ENCODE measurements at regions not wholly inside any gene's neighbourhood (a gene's known extent, or its start where the extent isn't known, plus 50 kb on each side); places are given as distances from the start of the nearest gene placed in this dataset.

DNA sequence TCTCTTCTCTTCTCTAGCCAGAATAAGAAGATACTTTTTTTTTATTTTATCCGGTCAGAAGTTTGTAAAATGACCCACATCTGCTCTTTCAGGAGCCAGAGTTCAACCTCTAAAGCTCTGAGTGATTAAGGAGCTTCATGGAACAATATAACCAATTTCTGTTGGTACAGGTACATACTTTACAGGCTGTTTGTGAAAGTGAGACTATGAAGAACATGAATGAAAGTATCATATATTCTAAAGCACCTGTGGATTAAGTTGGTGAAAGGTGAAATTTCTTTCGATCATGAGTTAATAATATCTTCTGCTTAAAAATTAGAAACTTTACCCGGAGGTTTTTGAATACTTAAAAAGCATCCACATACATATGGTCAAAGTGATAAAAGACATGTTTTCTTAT, 65.2 kb downstream of the DMRT2 start:
- Histone ChIP-seq H3K36me3 (ENCODE audit: insufficient read depth in 1 of 2, low read depth in 1 of 2) (no peaks in the 10 kb centered on the region), H3K4me3 (no peak overlapping the region), H3K27me3 (ENCODE audit: insufficient read depth in 3 of 3, low read length in 2 of 3) (no peaks in the 10 kb centered on the region), H3K27ac (no peak overlapping the region), H3K9me3 (no peaks in the 10 kb centered on the region), H3K4me1 (no peaks in the 10 kb centered on the region)
- no peak for DNase-seq
- WGBS, 3 donors: 68 to 78% (median 75%) methylated on average over 3 of the region's 3 CpGs
- intact Hi-C loops (cut with DNase I): loop anchor here in 1 of 2 donors (10.0 kb wide), 1 partner anchor 139 kb away; no protein-coding TSS in a partner anchor
- TF ChIP-seq, protein P1, sequence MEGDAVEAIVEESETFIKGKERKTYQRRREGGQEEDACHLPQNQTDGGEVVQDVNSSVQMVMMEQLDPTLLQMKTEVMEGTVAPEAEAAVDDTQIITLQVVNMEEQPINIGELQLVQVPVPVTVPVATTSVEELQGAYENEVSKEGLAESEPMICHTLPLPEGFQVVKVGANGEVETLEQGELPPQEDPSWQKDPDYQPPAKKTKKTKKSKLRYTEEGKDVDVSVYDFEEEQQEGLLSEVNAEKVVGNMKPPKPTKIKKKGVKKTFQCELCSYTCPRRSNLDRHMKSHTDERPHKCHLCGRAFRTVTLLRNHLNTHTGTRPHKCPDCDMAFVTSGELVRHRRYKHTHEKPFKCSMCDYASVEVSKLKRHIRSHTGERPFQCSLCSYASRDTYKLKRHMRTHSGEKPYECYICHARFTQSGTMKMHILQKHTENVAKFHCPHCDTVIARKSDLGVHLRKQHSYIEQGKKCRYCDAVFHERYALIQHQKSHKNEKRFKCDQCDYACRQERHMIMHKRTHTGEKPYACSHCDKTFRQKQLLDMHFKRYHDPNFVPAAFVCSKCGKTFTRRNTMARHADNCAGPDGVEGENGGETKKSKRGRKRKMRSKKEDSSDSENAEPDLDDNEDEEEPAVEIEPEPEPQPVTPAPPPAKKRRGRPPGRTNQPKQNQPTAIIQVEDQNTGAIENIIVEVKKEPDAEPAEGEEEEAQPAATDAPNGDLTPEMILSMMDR (IDR thresholded peaks at IDR 0.05): no peak
- ATAC-seq: no peak

DNA sequence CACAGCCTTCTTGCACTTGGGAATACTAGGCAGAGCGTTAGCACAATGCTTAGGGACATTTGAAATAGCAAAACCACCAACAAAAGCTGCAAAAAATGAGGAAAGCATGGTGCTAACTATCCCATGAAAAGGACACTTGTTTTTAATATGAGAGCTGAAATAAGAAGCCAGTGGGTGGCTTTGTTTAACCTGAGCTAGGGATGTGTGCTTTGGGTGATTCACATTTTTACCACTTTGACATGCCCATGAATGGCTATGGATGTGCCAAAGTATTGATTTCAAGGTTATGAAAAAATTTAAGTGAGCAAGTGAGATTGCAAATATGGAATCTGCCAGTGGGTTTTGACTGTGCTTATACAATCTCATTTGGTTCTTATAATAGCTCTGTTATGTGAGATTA, 67.3 kb downstream of the DMRT2 start:
- Histone ChIP-seq H3K4me3 (no peak overlapping the region), H3K27ac (no peak overlapping the region), H3K9me3 (no peaks in the 10 kb centered on the region), H3K36me3 (ENCODE audit: insufficient read depth in 1 of 2, low read depth in 1 of 2) (no peaks in the 10 kb centered on the region), H3K4me1 (no peaks in the 10 kb centered on the region), H3K27me3 (ENCODE audit: insufficient read depth in 3 of 3, low read length in 2 of 3) (no peaks in the 10 kb centered on the region)
- TF ChIP-seq, protein P1 (IDR thresholded peaks at IDR 0.05): no peak
- intact Hi-C loops (cut with DNase I): loop anchor here in 1 of 2 donors (10.0 kb wide), 1 partner anchor 137 kb away; no protein-coding TSS in a partner anchor
- DNase-seq (no peak), ATAC-seq (no peak)
- WGBS, 3 donors: 84 to 86% (median 84%) methylated on average over 1 of the region's 1 CpG

DNA sequence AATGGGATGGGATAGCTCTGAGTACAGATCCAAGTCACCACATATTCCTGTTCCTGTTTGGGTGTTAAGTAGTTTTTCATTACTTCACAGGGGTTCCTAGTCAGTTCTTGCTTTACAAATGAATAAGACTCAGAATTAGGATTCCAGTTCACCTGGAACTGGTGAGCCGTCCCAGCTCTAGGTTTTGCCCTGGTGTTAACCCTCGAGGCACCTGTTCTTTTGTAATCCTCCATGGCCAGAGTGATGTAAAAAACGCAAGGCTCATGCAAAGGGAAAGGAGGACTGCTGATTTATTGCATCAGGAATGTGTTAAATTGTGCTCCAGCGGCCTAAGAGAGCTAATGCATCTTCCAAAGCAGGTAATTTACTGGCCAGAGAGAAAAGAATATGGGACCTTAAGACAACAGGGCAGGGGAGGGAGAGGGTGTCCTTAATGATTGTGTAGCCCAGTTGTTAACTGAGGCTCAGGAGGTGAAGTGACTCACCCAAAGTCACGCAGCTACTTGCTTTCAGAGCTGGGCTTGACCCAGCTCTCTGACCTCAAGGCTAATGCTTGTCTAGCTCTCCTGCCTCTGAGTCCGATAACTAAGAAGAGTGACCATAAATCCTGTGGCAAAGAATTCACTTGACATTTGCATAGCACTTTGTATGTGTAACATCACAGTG, 70.5 kb downstream of the DMRT2 start:
- 48 to 61% (median 54%) methylated on average over 6 of the region's 6 CpGs for WGBS, 3 donors
- ATAC-seq (no peak), DNase-seq (no peak)
- Histone ChIP-seq H3K36me3 (ENCODE audit: insufficient read depth in 1 of 2, low read depth in 1 of 2) (no peaks in the 10 kb centered on the region), H3K27me3 (ENCODE audit: insufficient read depth in 3 of 3, low read length in 2 of 3) (no peaks in the 10 kb centered on the region), H3K4me3 (no peak overlapping the region), H3K27ac (no peak overlapping the region), H3K4me1 (no peaks in the 10 kb centered on the region), H3K9me3 (no peaks in the 10 kb centered on the region)
- TF ChIP-seq, protein P1 (IDR thresholded peaks at IDR 0.05): no peak
- intact Hi-C loops (cut with DNase I): no loop called here

DNA sequence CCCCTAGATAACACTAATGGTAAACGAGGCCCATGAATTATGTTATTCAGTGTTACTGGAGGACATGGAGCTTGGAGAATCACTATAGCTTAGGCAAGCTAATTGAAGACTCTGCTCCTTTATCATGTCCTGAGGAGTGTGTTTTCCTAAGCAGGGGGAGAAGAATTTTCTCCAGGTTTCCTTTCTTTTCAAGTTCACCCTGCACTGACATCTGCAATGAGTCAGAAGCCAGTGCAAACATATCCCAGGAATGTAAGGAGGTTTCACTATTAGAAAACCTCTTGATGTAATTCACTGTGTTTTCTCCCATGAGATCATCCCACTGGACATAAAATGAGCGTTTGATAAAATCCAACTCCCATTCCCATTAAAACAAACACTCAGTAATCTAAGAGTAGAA, 75.6 kb downstream of the DMRT2 start:
- Histone ChIP-seq H3K36me3 (ENCODE audit: insufficient read depth in 1 of 2, low read depth in 1 of 2) (no peaks in the 10 kb centered on the region), H3K4me3 (no peak overlapping the region), H3K9me3 (no peaks in the 10 kb centered on the region), H3K4me1 (no peaks in the 10 kb centered on the region), H3K27ac (no peak overlapping the region), H3K27me3 (ENCODE audit: insufficient read depth in 3 of 3, low read length in 2 of 3) (no peaks in the 10 kb centered on the region)
- TF ChIP-seq, protein P1 (IDR thresholded peaks at IDR 0.05): no peak
- DNase-seq (no peak), ATAC-seq (no peak)
- 59 to 63% (median 62%) methylated on average over 2 of the region's 2 CpGs for WGBS, 3 donors
- intact Hi-C loops (cut with DNase I): no loop called here

DNA sequence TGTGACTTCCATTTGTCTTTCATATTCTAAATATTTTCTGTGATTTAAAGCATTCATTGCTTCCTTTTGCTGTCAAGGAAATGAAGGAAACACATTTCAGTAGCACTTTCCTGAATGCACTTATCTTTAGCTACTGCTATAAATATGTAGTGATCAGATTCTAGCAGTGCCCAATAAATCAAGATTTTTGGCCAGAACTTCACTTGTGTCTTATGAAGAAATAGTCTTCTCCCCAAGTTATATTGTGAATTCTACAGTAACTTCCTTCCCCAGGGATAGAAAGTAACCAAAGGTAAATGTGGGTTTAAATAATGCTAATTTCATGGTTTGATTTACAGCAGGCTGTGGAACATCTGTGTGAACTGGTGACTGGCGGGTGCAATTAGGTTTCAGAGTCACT, 77.9 kb downstream of the DMRT2 start:
- TF ChIP-seq, protein P1 (IDR thresholded peaks at IDR 0.05): no peak
- ATAC-seq (no peak), DNase-seq (no peak)
- H3K4me1 ChIP-seq: no peaks in the 10 kb centered on the region
- H3K27ac ChIP-seq: no peak overlapping the region
- no peak overlapping the region for H3K4me3 ChIP-seq
- WGBS, 3 donors: 72 to 76% (median 73%) methylated on average over 1 of the region's 1 CpG
- H3K9me3 ChIP-seq: peaks cover 3% of the 10 kb centered on the region
- intact Hi-C loops (cut with DNase I): no loop called here
- H3K27me3 ChIP-seq (ENCODE audit: insufficient read depth in 3 of 3, low read length in 2 of 3): no peaks in the 10 kb centered on the region
- no peaks in the 10 kb centered on the region for H3K36me3 ChIP-seq (ENCODE audit: insufficient read depth in 1 of 2, low read depth in 1 of 2)
